A673 (cell line): ENCODE measurements at regions not wholly inside any gene's neighbourhood (a gene's known extent, or its start where the extent isn't known, plus 50 kb on each side); places are given as distances from the start of the nearest gene placed in this dataset.

Experiments used
- BruUV-seq: library from RNA; stranded (reverse); fragments of 400-500 nt; replicated peaks from 2 replicates; lab custom pipeline; 2021; lab: Mats Ljungman, UMichigan
- CTCF ChIA-PET: fragments of 300-600 bp; sonication (Branson Sonifier 250); formaldehyde crosslinking; loops from one replicate; lab custom pipeline; 2022; ENCODE audit warnings: antibody characterized with exemption; lab: Charles Lee
- POLR2A ChIA-PET: fragments of 300-600 bp; sonication (Branson Sonifier 250); formaldehyde crosslinking; loops from one replicate; lab custom pipeline; 2022; ENCODE audit warnings: antibody characterized with exemption; ENCODE audit not compliant: low non-redundant PET; lab: Charles Lee
- DNase-seq: peaks from one replicate; pipeline ENCODE4 v3.0.0-alpha.2; 2015; ENCODE audit warnings: low spot score
- H3K27ac ChIP-seq: fragments of 200-600 bp; sonication (generic); 2 replicates; pipeline ENCODE4 v1.5.1; 2016; ENCODE audit warnings: mixed run types, low read depth, mild to moderate bottlenecking, mixed read lengths, antibody characterized with exemption, low read length; ENCODE audit not compliant: poor library complexity, severe bottlenecking
- H3K27me3 ChIP-seq: fragments of 200-600 bp; sonication (generic); replicated peaks from 2 replicates; pipeline ENCODE4 v1.6.1; 2017; ENCODE audit warnings: mixed run types, low read depth, mild to moderate bottlenecking, mixed read lengths, antibody characterized with exemption, low read length; ENCODE audit not compliant: insufficient read depth, poor library complexity
- H3K36me3 ChIP-seq: fragments of 200-600 bp; sonication (generic); 2 replicates; pipeline ENCODE4 v1.6.1; 2016; ENCODE audit warnings: mixed run types, mild to moderate bottlenecking, mixed read lengths, antibody characterized with exemption, low read length; ENCODE audit not compliant: insufficient read depth, poor library complexity, severe bottlenecking
- H3K4me1 ChIP-seq: fragments of 200-600 bp; sonication (generic); 2 replicates; pipeline ENCODE4 v1.6.1; 2017; ENCODE audit warnings: mixed run types, mild to moderate bottlenecking, mixed read lengths, antibody characterized with exemption, low read length; ENCODE audit not compliant: insufficient read depth, poor library complexity, severe bottlenecking
- H3K4me3 ChIP-seq: fragments of 200-600 bp; sonication (generic); 2 replicates; pipeline ENCODE4 v1.5.1; 2016; ENCODE audit warnings: low read depth, mixed run types, mild to moderate bottlenecking, mixed read lengths, low read length; ENCODE audit not compliant: poor library complexity, severe bottlenecking
- H3K9me3 ChIP-seq: fragments of 200-600 bp; sonication (generic); 2 replicates; pipeline ENCODE4 v1.6.1; 2016; ENCODE audit warnings: mixed run types, low read depth, mild to moderate bottlenecking, mixed read lengths, antibody characterized with exemption, low read length; ENCODE audit not compliant: poor library complexity, severe bottlenecking
- EZH2 ChIP-seq: fragments of 200-600 bp; sonication (generic); IDR thresholded peaks from 2 replicates; pipeline ENCODE4 v1.6.1; 2017; ENCODE audit warnings: borderline replicate concordance, low read depth, mild to moderate bottlenecking, mixed read lengths, antibody characterized with exemption, low read length; ENCODE audit not compliant: poor library complexity, severe bottlenecking
- intact Hi-C: fragments of 100-400 bp; cut with micrococcal nuclease; formaldehyde crosslinking; loops from one replicate; pipeline ENCODE4 v1.10.0; 2022; ENCODE audit not compliant: unreplicated experiment
- TF ChIP-seq, protein P1 (sequence below): fragments of 300-800, 200-600 bp; sonication (generic); conservative IDR thresholded peaks from 2 replicates; pipeline ENCODE4 v1.5.1; 2017; ENCODE audit warnings: low read depth, mild to moderate bottlenecking, antibody characterized with exemption, low read length, moderate library complexity, mixed read lengths

DNA sequence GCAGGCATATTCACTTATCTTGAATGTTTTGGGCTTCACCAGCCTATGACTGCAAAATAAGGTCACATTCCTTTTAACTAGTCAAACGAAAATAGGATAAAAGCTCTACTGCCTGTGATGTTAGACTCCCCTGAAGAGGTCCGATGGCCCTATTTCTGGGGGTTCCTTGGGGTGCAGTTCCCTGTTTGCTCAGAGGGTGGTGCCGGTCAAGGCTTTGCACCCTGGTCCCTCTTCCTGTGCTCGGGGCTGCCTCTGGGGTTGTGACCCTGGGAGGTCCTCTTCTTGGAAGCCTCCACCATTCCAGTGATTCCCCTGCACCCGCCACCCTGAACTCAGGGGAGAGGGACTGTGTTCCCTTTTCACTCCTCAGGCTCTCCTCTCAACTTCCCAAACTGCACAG is 86.7 kb upstream of the ANKRD34C start:
- Histone ChIP-seq H3K4me3 (no peak overlapping the region), H3K4me1 (no peaks in the 10 kb centered on the region), H3K36me3 (no peaks in the 10 kb centered on the region), H3K9me3 (no peaks in the 10 kb centered on the region), H3K27me3 (no peaks in the 10 kb centered on the region), H3K27ac (no peak overlapping the region)
- ChIA-PET CTCF (no interaction called here), POLR2A (no interaction called here)
- no peak for DNase-seq
- BruUV-seq = no TSS peak
- intact Hi-C loops = no loop called here
- TF ChIP-seq, protein P1, sequence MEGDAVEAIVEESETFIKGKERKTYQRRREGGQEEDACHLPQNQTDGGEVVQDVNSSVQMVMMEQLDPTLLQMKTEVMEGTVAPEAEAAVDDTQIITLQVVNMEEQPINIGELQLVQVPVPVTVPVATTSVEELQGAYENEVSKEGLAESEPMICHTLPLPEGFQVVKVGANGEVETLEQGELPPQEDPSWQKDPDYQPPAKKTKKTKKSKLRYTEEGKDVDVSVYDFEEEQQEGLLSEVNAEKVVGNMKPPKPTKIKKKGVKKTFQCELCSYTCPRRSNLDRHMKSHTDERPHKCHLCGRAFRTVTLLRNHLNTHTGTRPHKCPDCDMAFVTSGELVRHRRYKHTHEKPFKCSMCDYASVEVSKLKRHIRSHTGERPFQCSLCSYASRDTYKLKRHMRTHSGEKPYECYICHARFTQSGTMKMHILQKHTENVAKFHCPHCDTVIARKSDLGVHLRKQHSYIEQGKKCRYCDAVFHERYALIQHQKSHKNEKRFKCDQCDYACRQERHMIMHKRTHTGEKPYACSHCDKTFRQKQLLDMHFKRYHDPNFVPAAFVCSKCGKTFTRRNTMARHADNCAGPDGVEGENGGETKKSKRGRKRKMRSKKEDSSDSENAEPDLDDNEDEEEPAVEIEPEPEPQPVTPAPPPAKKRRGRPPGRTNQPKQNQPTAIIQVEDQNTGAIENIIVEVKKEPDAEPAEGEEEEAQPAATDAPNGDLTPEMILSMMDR = no peak
- no peak for TF ChIP-seq EZH2

DNA sequence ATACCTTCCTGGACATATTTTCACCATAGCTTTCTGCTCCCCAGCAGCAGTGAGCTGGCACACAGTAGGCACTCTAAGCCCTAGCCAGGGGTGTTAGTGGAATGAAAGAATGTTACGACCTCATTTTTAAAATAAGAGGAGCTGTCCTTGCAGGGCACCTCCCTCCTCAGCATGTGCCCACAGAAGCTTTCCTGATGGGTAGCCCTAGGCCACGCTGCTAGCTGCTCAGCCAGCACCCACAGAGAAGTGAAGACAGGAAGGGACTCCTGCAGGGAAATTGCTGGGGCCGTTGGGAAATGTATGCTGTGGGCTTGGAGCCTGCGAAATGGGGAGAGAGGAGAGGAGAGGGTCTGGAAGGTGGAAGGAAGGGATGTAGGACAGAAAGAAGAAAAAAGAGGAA is 87.3 kb upstream of the ANKRD34C start:
- Histone ChIP-seq H3K9me3 (no peaks in the 10 kb centered on the region), H3K27me3 (no peaks in the 10 kb centered on the region), H3K27ac (no peak overlapping the region), H3K36me3 (no peaks in the 10 kb centered on the region), H3K4me3 (no peak overlapping the region), H3K4me1 (no peaks in the 10 kb centered on the region)
- intact Hi-C loops = no loop called here
- CTCF ChIA-PET = no interaction called here
- no peak for DNase-seq
- TF ChIP-seq, protein P1 = no peak
- no peak for TF ChIP-seq EZH2
- POLR2A ChIA-PET = no interaction called here
- BruUV-seq = no TSS peak

DNA sequence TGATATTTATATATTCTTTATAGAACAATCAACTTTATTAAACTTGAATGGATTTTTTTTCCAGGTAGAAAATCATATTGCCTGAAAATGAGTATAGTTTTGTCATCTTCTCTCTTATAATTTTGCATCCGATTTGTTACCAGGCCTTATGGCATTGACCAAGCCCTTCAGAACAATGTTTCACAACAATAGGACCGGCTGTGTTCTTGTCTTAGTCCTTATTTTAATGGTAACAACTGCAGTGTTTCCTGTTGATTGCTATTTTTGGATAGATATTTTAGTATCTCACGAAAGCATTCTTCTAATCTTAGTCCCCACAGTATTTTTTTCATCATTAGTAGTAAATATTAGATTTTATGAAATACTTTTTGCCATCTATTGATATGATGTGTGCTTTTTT is 88.1 kb upstream of the ANKRD34C start:
- BruUV-seq = no TSS peak
- POLR2A ChIA-PET = no interaction called here
- Histone ChIP-seq H3K4me1 (no peaks in the 10 kb centered on the region), H3K9me3 (no peaks in the 10 kb centered on the region), H3K27me3 (no peaks in the 10 kb centered on the region), H3K27ac (no peak overlapping the region), H3K4me3 (no peak overlapping the region), H3K36me3 (no peaks in the 10 kb centered on the region)
- TF ChIP-seq, protein P1 = no peak
- TF ChIP-seq EZH2 = no peak
- intact Hi-C loops = no loop called here
- DNase-seq = no peak
- CTCF ChIA-PET = no interaction called here
